ENCODE measurements at regions not wholly inside any gene's neighbourhood (a gene's known extent, or its start where the extent isn't known, plus 50 kb on each side); places are given as distances from the start of the nearest gene placed in this dataset.

DNA sequence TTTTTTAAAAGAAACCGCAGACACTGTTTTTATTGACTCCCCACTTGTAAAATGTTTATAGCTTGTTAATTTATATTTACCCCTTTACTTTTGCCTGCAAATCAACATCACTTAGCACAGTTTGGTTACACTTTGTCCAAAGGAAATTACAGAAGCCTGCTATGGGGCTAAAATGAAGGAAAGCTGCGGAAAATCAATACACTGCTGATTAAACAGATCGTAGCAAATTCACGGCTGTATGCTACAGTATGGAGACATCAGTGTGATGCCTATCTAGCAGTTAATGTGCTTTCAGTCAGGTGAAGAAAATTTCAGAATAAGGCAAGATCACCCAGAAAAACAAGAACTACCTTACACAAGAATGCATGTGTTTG lies 110.0 kb downstream of the FOXG1 start:
- TF ChIP-seq CREB1 (IDR thresholded peaks at IDR 0.05; ENCODE audit: low read depth), result no peak
- TF ChIP-seq YY1 (IDR thresholded peaks at IDR 0.05; ENCODE audit: low read depth), result no peak
- TF ChIP-seq NFIC (IDR thresholded peaks at IDR 0.05), result no peak

GRCh38 chr14:28877923-28878322 lies 111.3 kb downstream of the FOXG1 start:
- TF ChIP-seq EP300 (IDR thresholded peaks at IDR 0.05; ENCODE audit: borderline replicate concordance), result no peak
- no peak for TF ChIP-seq TEAD4 (IDR thresholded peaks at IDR 0.05)
- TF ChIP-seq CEBPB (IDR thresholded peaks at IDR 0.05), result no peak
- TF ChIP-seq NFIC (IDR thresholded peaks at IDR 0.05), result no peak
- no peak for TF ChIP-seq MAX (IDR thresholded peaks at IDR 0.05)
- no peak for TF ChIP-seq TAF1 (IDR thresholded peaks at IDR 0.05; ENCODE audit: low read depth)
- TF ChIP-seq RAD21 (IDR thresholded peaks at IDR 0.05; ENCODE audit: low read depth), result no peak
- TF ChIP-seq, protein P1, sequence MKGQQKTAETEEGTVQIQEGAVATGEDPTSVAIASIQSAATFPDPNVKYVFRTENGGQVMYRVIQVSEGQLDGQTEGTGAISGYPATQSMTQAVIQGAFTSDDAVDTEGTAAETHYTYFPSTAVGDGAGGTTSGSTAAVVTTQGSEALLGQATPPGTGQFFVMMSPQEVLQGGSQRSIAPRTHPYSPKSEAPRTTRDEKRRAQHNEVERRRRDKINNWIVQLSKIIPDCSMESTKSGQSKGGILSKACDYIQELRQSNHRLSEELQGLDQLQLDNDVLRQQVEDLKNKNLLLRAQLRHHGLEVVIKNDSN (IDR thresholded peaks at IDR 0.05), result no peak
- no peak for TF ChIP-seq FOXM1 (IDR thresholded peaks at IDR 0.05; ENCODE audit: borderline replicate concordance, low read depth)
- TF ChIP-seq YY1 (IDR thresholded peaks at IDR 0.05; ENCODE audit: low read depth), result no peak
- TF ChIP-seq EGR1 (IDR thresholded peaks at IDR 0.05), result no peak
- no peak for TF ChIP-seq REST (IDR thresholded peaks at IDR 0.05; ENCODE audit: low read depth)
- no peak for TF ChIP-seq ZBTB7A (IDR thresholded peaks at IDR 0.05; ENCODE audit: low read depth)
- TF ChIP-seq TCF12 (IDR thresholded peaks at IDR 0.05; ENCODE audit: low read depth), result no peak
- TF ChIP-seq CREB1 (IDR thresholded peaks at IDR 0.05; ENCODE audit: low read depth), result no peak

DNA sequence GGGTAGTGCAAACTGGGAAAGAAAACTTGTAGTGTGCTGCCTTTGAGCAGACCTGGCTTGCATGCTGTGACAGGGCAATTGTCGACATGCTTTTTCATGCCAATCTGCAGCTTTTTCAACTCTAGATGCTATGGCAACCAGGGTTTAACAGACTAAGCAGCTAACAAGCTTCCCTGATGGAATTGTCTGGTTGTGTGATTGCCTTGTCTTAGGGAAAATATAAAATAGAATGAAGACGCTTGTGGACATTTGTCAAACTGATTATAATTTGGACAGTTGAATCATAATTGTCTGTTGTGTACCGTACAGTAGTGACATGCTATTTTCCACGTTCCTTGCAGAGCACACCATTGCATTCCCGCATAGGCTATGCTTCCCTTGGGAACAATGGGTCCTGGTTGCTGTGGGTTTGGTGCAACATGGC lies 113.0 kb downstream of the FOXG1 start:
- TF ChIP-seq MAX (IDR thresholded peaks at IDR 0.05) (no peak), CEBPB (IDR thresholded peaks at IDR 0.05) (no peak), TAF1 (IDR thresholded peaks at IDR 0.05; ENCODE audit: low read depth) (no peak), YY1 (IDR thresholded peaks at IDR 0.05; ENCODE audit: low read depth) (no peak), RAD21 (IDR thresholded peaks at IDR 0.05; ENCODE audit: low read depth) (no peak), FOXM1 (IDR thresholded peaks at IDR 0.05; ENCODE audit: borderline replicate concordance, low read depth) (no peak), ZBTB7A (IDR thresholded peaks at IDR 0.05; ENCODE audit: low read depth) (no peak), TCF12 (IDR thresholded peaks at IDR 0.05; ENCODE audit: low read depth) (no peak), CREB1 (IDR thresholded peaks at IDR 0.05; ENCODE audit: low read depth) (no peak), TEAD4 (IDR thresholded peaks at IDR 0.05) (no peak), NFIC (IDR thresholded peaks at IDR 0.05) (no peak), EP300 (IDR thresholded peaks at IDR 0.05; ENCODE audit: borderline replicate concordance) (no peak), REST (IDR thresholded peaks at IDR 0.05; ENCODE audit: low read depth) (no peak)
- TF ChIP-seq, protein P1 (IDR thresholded peaks at IDR 0.05), result no peak

DNA sequence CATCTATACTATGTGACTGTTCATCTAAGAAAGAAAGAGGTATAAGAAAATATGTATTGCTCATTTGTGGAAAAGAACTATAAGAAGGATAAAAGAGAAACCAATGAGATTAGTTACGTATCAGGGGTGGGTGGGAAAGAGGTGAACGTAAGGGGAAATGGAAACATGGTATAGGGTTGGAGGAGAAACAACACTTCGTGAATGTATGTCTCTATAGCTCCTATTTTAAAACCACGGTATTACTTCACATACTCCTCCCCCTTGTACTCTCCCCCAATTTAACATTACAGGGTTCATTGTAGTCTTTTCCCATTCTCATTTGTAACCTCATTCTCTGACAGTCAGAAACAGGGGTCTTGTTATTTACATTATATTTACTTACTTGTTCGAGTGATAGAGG lies 120.4 kb downstream of the FOXG1 start:
- TF ChIP-seq MAX (IDR thresholded peaks at IDR 0.05) (no peak), YY1 (IDR thresholded peaks at IDR 0.05; ENCODE audit: low read depth) (no peak), ZBTB7A (IDR thresholded peaks at IDR 0.05; ENCODE audit: low read depth) (no peak)

- no peak for TF ChIP-seq ZBTB7A (IDR thresholded peaks at IDR 0.05; ENCODE audit: low read depth)
Measured at GRCh38 chr14:28895389-28895788, 128.8 kb downstream of the FOXG1 start.

DNA sequence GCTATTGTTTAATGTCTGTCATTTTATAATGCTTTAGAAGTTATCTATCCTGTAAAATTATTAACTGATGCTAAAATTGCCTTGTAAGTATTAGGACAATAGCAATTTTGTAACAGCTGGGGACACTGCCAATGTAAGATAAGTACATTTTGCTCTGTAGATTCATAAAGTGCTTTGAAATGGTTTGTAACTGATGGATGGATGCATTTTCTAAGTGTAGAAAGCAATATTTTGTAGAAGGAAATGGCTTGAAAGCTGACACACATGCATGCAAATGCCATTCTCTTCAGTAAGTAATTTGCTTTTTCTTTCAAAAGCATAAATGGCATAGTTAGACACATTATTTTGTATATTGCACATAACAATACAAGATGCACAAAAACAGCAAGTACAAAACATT lies 129.8 kb downstream of the FOXG1 start:
- no peak for TF ChIP-seq FOXM1 (IDR thresholded peaks at IDR 0.05; ENCODE audit: borderline replicate concordance, low read depth)
- no peak for TF ChIP-seq CEBPB (IDR thresholded peaks at IDR 0.05)
- no peak for TF ChIP-seq CREB1 (IDR thresholded peaks at IDR 0.05; ENCODE audit: low read depth)

- TF ChIP-seq, protein P1 (IDR thresholded peaks at IDR 0.05), result no peak
- TF ChIP-seq FOXM1 (IDR thresholded peaks at IDR 0.05; ENCODE audit: borderline replicate concordance, low read depth) (no peak), NFIC (IDR thresholded peaks at IDR 0.05) (no peak), CREB1 (IDR thresholded peaks at IDR 0.05; ENCODE audit: low read depth) (no peak), REST (IDR thresholded peaks at IDR 0.05; ENCODE audit: low read depth) (no peak), EGR1 (IDR thresholded peaks at IDR 0.05) (no peak), EP300 (IDR thresholded peaks at IDR 0.05; ENCODE audit: borderline replicate concordance) (no peak), TCF12 (IDR thresholded peaks at IDR 0.05; ENCODE audit: low read depth) (no peak), CEBPB (IDR thresholded peaks at IDR 0.05) (no peak), YY1 (IDR thresholded peaks at IDR 0.05; ENCODE audit: low read depth) (no peak), MAX (IDR thresholded peaks at IDR 0.05) (no peak)
Measured at GRCh38 chr14:28901631-28902030, 135.0 kb downstream of the FOXG1 start.
